GM23338 (cell line): ENCODE measurements at regions not wholly inside any gene's neighbourhood (a gene's known extent, or its start where the extent isn't known, plus 50 kb on each side); places are given as distances from the start of the nearest gene placed in this dataset.

Experiments used
- ATAC-seq: fragments of 200-7000 bp; cut with Tn5 transposase; 3 replicates; pipeline ENCODE4 v1.9.1; 2020
- DNase-seq: peaks from one replicate; pipeline ENCODE4 v3.0.0-alpha.2; 2015; ENCODE audit warnings: low spot score
- H2AFZ ChIP-seq: fragments of 200-600 bp; sonication (generic); 2 replicates; pipeline ENCODE4 v1.8.0; 2016; ENCODE audit warnings: antibody characterized with exemption, mild to moderate bottlenecking, moderate library complexity
- H3F3A ChIP-seq: fragments of 200-600 bp; sonication (generic); replicated peaks from 2 replicates; pipeline ENCODE4 v1.8.0; 2017; ENCODE audit warnings: antibody characterized with exemption, mixed run types, low read depth
- H3K27ac ChIP-seq: fragments of 200-600 bp; sonication (generic); 2 replicates; pipeline ENCODE4 v1.6.1; 2016; ENCODE audit warnings: low read depth
- H3K27me3 ChIP-seq: fragments of 200-600 bp; sonication (generic); 2 replicates; pipeline ENCODE4 v1.8.0; 2016; ENCODE audit warnings: mild to moderate bottlenecking, mixed run types, moderate library complexity; ENCODE audit not compliant: insufficient read depth
- H3K36me3 ChIP-seq: fragments of 200-600 bp; sonication (generic); 2 replicates; pipeline ENCODE4 v1.8.0; 2016; ENCODE audit warnings: mild to moderate bottlenecking; ENCODE audit not compliant: insufficient read depth
- H3K4me1 ChIP-seq: fragments of 200-600 bp; sonication (generic); 2 replicates; pipeline ENCODE4 v1.8.0; 2016; ENCODE audit warnings: mild to moderate bottlenecking, moderate library complexity; ENCODE audit not compliant: insufficient read depth
- H3K4me2 ChIP-seq: fragments of 200-600 bp; sonication (generic); 2 replicates; pipeline ENCODE4 v1.7.1; 2017; ENCODE audit warnings: mixed run types
- H3K4me3 ChIP-seq: fragments of 200-600 bp; sonication (generic); 2 replicates; pipeline ENCODE4 v1.6.1; 2016; ENCODE audit warnings: mixed run types
- H3K79me2 ChIP-seq: fragments of 200-600 bp; sonication (generic); replicated peaks from 2 replicates; pipeline ENCODE4 v1.8.0; 2017; ENCODE audit warnings: mild to moderate bottlenecking; ENCODE audit not compliant: insufficient read depth
- H3K9me2 ChIP-seq: fragments of 200-600 bp; sonication (generic); 2 replicates; pipeline ENCODE4 v1.8.0; 2017; ENCODE audit not compliant: insufficient read depth
- H4K20me1 ChIP-seq: fragments of 200-600 bp; sonication (generic); replicated peaks from 2 replicates; pipeline ENCODE4 v1.8.0; 2017; ENCODE audit warnings: mild to moderate bottlenecking; ENCODE audit not compliant: insufficient read depth
- H3K27ac Mint-ChIP-seq: 2 replicates; pipeline ENCODE4 v1.8.0; 2020; ENCODE audit warnings: inconsistent platforms, mild to moderate bottlenecking, moderate library complexity, mixed read lengths
- H3K27me3 Mint-ChIP-seq: 3 replicates; pipeline ENCODE4 v1.8.0; 2022; ENCODE audit warnings: low read depth, mild to moderate bottlenecking, moderate library complexity, mixed read lengths, inconsistent platforms; ENCODE audit not compliant: insufficient read depth, poor library complexity
- H3K36me3 Mint-ChIP-seq: 3 replicates; pipeline ENCODE4 v1.8.0; 2021; ENCODE audit warnings: low read depth, mild to moderate bottlenecking, inconsistent platforms, moderate library complexity, mixed read lengths
- H3K4me1 Mint-ChIP-seq: 3 replicates; pipeline ENCODE4 v1.8.0; 2020; ENCODE audit warnings: mild to moderate bottlenecking, inconsistent platforms, mixed read lengths
- H3K4me3 Mint-ChIP-seq: 3 replicates; pipeline ENCODE4 v1.8.0; 2021; ENCODE audit warnings: moderate library complexity, mild to moderate bottlenecking, inconsistent platforms, mixed read lengths
- H3K9me3 Mint-ChIP-seq: 3 replicates; pipeline ENCODE4 v1.8.0; 2020; ENCODE audit warnings: moderate library complexity, mild to moderate bottlenecking, inconsistent platforms, mixed read lengths
- CREB1 ChIP-seq: fragments of 250-450 bp; sonication (Bioruptor Pico); IDR thresholded peaks from 2 replicates; pipeline ENCODE4 v1.5.0; 2020; ENCODE audit warnings: low read depth, mild to moderate bottlenecking, moderate library complexity
- EZH2 ChIP-seq: fragments of 200-600 bp; sonication (generic); IDR thresholded peaks from one replicate; pipeline ENCODE4 v1.8.0; 2017; ENCODE audit warnings: antibody characterized with exemption, mild to moderate bottlenecking, low read depth; ENCODE audit not compliant: unreplicated experiment
- EZH2phosphoT487 ChIP-seq: fragments of 200-600 bp; sonication (generic); IDR thresholded peaks from one replicate; pipeline ENCODE4 v1.8.1; 2018; ENCODE audit warnings: antibody characterized with exemption; ENCODE audit not compliant: unreplicated experiment
- JUNB ChIP-seq: IDR thresholded peaks from one replicate; pipeline ENCODE4 v1.6.1; 2016; ENCODE audit warnings: antibody characterized with exemption; ENCODE audit not compliant: unreplicated experiment
- POLR2AphosphoS5 ChIP-seq: IDR thresholded peaks from 2 replicates; pipeline ENCODE4 v1.6.1; 2016; ENCODE audit warnings: antibody characterized with exemption, low read depth
- STAT1 ChIP-seq: IDR thresholded peaks from one replicate; pipeline ENCODE4 v1.6.1; 2016; ENCODE audit warnings: antibody characterized with exemption; ENCODE audit not compliant: unreplicated experiment
- ZNF114 ChIP-seq: fragments of 250-450 bp; sonication (Bioruptor Pico); IDR thresholded peaks from 2 replicates; pipeline ENCODE4 v1.5.0; 2020; ENCODE audit warnings: mild to moderate bottlenecking, moderate library complexity
- ZNF331 ChIP-seq: fragments of 250-450 bp; sonication (Bioruptor Pico); IDR thresholded peaks from 2 replicates; pipeline ENCODE4 v1.5.0; 2020; ENCODE audit warnings: low read depth, mild to moderate bottlenecking, moderate library complexity
- TF ChIP-seq, protein P1 (sequence below): fragments of 250-450 bp; sonication (Bioruptor Pico); IDR thresholded peaks from 2 replicates; pipeline ENCODE4 v1.5.0; 2020; ENCODE audit warnings: mild to moderate bottlenecking, moderate library complexity
- TF ChIP-seq, protein P2 (sequence below): IDR thresholded peaks from 2 replicates; pipeline ENCODE4 v1.6.1; 2016; ENCODE audit warnings: antibody characterized with exemption
- TF ChIP-seq, protein P3 (sequence below): IDR thresholded peaks from one replicate; pipeline ENCODE4 v1.6.1; 2018; ENCODE audit warnings: antibody characterized with exemption; ENCODE audit not compliant: unreplicated experiment
- TF ChIP-seq, protein P4 (sequence below), 2 experiments: fragments of 200-600 bp in 1 of 2; sonication (generic) in 1 of 2; conservative IDR thresholded peaks; 2 replicates each; pipeline versions ENCODE4 v1.5.1 to v1.6.1; 2016 to 2017; ENCODE audit warnings: antibody characterized with exemption in 2 of 2, low read depth in 2 of 2, mild to moderate bottlenecking in 2 of 2, moderate library complexity in 1 of 2

DNA sequence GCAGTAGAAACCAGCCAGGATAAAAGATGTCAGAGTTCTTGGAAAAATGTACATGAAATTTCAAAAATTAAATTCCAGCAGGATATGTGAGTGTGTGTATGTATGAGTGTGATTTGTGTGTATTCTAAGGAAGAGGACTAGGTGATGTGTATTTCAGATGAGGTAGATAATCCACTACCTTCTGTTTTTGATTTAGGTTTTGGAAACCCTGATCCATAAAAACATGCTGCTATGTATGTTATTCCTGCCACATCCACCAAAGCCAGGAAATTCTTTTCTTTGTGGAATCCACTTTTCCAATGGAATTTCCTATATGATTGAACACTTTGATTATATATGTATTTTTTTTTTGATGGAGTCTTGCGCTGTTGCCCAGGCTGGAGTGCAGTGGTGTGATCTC, 276.9 kb downstream of the UQCRFS1 start:
- Mint-ChIP-seq H3K27me3 (peaks cover 3% of the 10 kb centered on the region), H3K27ac (no peak overlapping the region)

More for the DNA sequence above, 276.9 kb downstream of the UQCRFS1 start:
- no peak overlapping the region for H3K4me3 Mint-ChIP-seq
- no peak for DNase-seq
- H3K9me2 ChIP-seq, result peaks cover 13% of the 10 kb centered on the region
- H3K4me1 Mint-ChIP-seq, result no peaks in the 10 kb centered on the region
- no peaks in the 10 kb centered on the region for H3K36me3 ChIP-seq
- no peaks in the 10 kb centered on the region for H3K79me2 ChIP-seq
- no peak overlapping the region for H3K4me3 ChIP-seq
- H3F3A ChIP-seq, result no peaks in the 10 kb centered on the region
- H3K4me2 ChIP-seq, result no peak overlapping the region
- H3K27ac ChIP-seq, result no peak overlapping the region
- peaks cover 4% of the 10 kb centered on the region; the same call in 2 of the 3 replicates for H3K9me3 Mint-ChIP-seq
- no peaks in the 10 kb centered on the region for H3K36me3 Mint-ChIP-seq
- no peak for ATAC-seq
- TF ChIP-seq ZNF331 (no peak), STAT1 (no peak), EZH2phosphoT487 (no peak), ZNF114 (CRISPR knock-in tag) (no peak), CREB1 (CRISPR knock-in tag) (no peak), JUNB (no peak), EZH2 (no peak), POLR2AphosphoS5 (no peak)
- TF ChIP-seq, protein P1, sequence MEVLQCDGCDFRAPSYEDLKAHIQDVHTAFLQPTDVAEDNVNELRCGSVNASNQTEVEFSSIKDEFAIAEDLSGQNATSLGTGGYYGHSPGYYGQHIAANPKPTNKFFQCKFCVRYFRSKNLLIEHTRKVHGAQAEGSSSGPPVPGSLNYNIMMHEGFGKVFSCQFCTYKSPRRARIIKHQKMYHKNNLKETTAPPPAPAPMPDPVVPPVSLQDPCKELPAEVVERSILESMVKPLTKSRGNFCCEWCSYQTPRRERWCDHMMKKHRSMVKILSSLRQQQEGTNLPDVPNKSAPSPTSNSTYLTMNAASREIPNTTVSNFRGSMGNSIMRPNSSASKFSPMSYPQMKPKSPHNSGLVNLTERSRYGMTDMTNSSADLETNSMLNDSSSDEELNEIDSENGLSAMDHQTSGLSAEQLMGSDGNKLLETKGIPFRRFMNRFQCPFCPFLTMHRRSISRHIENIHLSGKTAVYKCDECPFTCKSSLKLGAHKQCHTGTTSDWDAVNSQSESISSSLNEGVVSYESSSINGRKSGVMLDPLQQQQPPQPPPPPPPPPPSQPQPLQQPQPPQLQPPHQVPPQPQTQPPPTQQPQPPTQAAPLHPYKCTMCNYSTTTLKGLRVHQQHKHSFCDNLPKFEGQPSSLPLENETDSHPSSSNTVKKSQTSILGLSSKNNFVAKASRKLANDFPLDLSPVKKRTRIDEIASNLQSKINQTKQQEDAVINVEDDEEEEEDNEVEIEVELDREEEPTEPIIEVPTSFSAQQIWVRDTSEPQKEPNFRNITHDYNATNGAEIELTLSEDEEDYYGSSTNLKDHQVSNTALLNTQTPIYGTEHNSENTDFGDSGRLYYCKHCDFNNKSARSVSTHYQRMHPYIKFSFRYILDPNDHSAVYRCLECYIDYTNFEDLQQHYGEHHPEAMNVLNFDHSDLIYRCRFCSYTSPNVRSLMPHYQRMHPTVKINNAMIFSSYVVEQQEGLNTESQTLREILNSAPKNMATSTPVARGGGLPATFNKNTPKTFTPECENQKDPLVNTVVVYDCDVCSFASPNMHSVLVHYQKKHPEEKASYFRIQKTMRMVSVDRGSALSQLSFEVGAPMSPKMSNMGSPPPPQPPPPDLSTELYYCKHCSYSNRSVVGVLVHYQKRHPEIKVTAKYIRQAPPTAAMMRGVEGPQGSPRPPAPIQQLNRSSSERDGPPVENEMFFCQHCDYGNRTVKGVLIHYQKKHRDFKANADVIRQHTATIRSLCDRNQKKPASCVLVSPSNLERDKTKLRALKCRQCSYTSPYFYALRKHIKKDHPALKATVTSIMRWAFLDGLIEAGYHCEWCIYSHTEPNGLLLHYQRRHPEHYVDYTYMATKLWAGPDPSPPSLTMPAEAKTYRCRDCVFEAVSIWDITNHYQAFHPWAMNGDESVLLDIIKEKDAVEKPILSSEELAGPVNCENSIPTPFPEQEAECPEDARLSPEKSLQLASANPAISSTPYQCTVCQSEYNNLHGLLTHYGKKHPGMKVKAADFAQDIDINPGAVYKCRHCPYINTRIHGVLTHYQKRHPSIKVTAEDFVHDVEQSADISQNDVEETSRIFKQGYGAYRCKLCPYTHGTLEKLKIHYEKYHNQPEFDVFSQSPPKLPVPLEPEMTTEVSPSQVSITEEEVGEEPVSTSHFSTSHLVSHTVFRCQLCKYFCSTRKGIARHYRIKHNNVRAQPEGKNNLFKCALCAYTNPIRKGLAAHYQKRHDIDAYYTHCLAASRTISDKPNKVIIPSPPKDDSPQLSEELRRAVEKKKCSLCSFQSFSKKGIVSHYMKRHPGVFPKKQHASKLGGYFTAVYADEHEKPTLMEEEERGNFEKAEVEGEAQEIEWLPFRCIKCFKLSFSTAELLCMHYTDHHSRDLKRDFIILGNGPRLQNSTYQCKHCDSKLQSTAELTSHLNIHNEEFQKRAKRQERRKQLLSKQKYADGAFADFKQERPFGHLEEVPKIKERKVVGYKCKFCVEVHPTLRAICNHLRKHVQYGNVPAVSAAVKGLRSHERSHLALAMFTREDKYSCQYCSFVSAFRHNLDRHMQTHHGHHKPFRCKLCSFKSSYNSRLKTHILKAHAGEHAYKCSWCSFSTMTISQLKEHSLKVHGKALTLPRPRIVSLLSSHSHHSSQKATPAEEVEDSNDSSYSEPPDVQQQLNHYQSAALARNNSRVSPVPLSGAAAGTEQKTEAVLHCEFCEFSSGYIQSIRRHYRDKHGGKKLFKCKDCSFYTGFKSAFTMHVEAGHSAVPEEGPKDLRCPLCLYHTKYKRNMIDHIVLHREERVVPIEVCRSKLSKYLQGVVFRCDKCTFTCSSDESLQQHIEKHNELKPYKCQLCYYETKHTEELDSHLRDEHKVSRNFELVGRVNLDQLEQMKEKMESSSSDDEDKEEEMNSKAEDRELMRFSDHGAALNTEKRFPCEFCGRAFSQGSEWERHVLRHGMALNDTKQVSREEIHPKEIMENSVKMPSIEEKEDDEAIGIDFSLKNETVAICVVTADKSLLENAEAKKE (CRISPR knock-in tag), result no peak
- TF ChIP-seq, protein P2, sequence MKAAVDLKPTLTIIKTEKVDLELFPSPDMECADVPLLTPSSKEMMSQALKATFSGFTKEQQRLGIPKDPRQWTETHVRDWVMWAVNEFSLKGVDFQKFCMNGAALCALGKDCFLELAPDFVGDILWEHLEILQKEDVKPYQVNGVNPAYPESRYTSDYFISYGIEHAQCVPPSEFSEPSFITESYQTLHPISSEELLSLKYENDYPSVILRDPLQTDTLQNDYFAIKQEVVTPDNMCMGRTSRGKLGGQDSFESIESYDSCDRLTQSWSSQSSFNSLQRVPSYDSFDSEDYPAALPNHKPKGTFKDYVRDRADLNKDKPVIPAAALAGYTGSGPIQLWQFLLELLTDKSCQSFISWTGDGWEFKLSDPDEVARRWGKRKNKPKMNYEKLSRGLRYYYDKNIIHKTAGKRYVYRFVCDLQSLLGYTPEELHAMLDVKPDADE, result no peak
- TF ChIP-seq, protein P3, sequence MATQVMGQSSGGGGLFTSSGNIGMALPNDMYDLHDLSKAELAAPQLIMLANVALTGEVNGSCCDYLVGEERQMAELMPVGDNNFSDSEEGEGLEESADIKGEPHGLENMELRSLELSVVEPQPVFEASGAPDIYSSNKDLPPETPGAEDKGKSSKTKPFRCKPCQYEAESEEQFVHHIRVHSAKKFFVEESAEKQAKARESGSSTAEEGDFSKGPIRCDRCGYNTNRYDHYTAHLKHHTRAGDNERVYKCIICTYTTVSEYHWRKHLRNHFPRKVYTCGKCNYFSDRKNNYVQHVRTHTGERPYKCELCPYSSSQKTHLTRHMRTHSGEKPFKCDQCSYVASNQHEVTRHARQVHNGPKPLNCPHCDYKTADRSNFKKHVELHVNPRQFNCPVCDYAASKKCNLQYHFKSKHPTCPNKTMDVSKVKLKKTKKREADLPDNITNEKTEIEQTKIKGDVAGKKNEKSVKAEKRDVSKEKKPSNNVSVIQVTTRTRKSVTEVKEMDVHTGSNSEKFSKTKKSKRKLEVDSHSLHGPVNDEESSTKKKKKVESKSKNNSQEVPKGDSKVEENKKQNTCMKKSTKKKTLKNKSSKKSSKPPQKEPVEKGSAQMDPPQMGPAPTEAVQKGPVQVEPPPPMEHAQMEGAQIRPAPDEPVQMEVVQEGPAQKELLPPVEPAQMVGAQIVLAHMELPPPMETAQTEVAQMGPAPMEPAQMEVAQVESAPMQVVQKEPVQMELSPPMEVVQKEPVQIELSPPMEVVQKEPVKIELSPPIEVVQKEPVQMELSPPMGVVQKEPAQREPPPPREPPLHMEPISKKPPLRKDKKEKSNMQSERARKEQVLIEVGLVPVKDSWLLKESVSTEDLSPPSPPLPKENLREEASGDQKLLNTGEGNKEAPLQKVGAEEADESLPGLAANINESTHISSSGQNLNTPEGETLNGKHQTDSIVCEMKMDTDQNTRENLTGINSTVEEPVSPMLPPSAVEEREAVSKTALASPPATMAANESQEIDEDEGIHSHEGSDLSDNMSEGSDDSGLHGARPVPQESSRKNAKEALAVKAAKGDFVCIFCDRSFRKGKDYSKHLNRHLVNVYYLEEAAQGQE, result no peak
- TF ChIP-seq, protein P4, sequence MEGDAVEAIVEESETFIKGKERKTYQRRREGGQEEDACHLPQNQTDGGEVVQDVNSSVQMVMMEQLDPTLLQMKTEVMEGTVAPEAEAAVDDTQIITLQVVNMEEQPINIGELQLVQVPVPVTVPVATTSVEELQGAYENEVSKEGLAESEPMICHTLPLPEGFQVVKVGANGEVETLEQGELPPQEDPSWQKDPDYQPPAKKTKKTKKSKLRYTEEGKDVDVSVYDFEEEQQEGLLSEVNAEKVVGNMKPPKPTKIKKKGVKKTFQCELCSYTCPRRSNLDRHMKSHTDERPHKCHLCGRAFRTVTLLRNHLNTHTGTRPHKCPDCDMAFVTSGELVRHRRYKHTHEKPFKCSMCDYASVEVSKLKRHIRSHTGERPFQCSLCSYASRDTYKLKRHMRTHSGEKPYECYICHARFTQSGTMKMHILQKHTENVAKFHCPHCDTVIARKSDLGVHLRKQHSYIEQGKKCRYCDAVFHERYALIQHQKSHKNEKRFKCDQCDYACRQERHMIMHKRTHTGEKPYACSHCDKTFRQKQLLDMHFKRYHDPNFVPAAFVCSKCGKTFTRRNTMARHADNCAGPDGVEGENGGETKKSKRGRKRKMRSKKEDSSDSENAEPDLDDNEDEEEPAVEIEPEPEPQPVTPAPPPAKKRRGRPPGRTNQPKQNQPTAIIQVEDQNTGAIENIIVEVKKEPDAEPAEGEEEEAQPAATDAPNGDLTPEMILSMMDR (conservative IDR thresholded peaks at IDR 0.05; ENCODE audit: low read depth in 2 of 2), result no peak
- no peaks in the 10 kb centered on the region for H3K4me1 ChIP-seq
- no peaks in the 10 kb centered on the region for H3K27me3 ChIP-seq
- H4K20me1 ChIP-seq, result no peaks in the 10 kb centered on the region
- no peak overlapping the region for H2AFZ ChIP-seq
